K562 (cell line): ENCODE measurements at regions not wholly inside any gene's neighbourhood (a gene's known extent, or its start where the extent isn't known, plus 50 kb on each side); places are given as distances from the start of the nearest gene placed in this dataset.

Experiments used
- FOXA1 ChIP-seq: fragments of 450-650 bp; IDR thresholded peaks from 2 replicates; pipeline ENCODE4 v1.6.1; 2016; ENCODE audit warnings: mild to moderate bottlenecking, borderline replicate concordance
- GTF2B ChIP-seq: IDR thresholded peaks from 2 replicates; pipeline ENCODE4 v1.6.1; 2011; ENCODE audit not compliant: insufficient read length; ENCODE audit errors: extremely low read depth
- HDAC2 ChIP-seq: fragments of 450-650 bp; IDR thresholded peaks from 2 replicates; pipeline ENCODE4 v1.6.1; 2016; ENCODE audit warnings: mild to moderate bottlenecking
- HMG20A ChIP-seq: fragments of 450-650 bp; formaldehyde crosslinking; conservative IDR thresholded peaks from 2 replicates; pipeline ENCODE4 v1.4.0; 2020; ENCODE audit warnings: mild to moderate bottlenecking, mixed read lengths
- KLF13 ChIP-seq: fragments of 450-650 bp; IDR thresholded peaks from 2 replicates; pipeline ENCODE4 v1.6.1; 2016; ENCODE audit warnings: missing genetic modification characterization, low read depth, mild to moderate bottlenecking, missing compliant biosample characterization, moderate library complexity, borderline replicate concordance
- LCOR ChIP-seq: sonication (generic); formaldehyde crosslinking; IDR thresholded peaks from 2 replicates; pipeline ENCODE4 v1.8.0; 2022; ENCODE audit warnings: mild to moderate bottlenecking, missing genetic modification reagents
- MBD2 ChIP-seq: sonication (generic); IDR thresholded peaks from 2 replicates; pipeline ENCODE4 v1.6.1; 2016; ENCODE audit warnings: low read depth, borderline replicate concordance
- MYC ChIP-seq, 2 experiments: fragments of 250-450 bp in 1 of 2; sonication (Bioruptor Pico) in 1 of 2; IDR thresholded peaks; 2 replicates each; pipeline versions ENCODE4 v1.5.1 to v1.6.1; 2012 to 2021; ENCODE audit warnings: low read depth in 2 of 2, borderline replicate concordance in 1 of 2, improper control_type of control experiment in 1 of 2, low read length in 1 of 2, mild to moderate bottlenecking in 1 of 2, moderate library complexity in 1 of 2
- NR1H2 ChIP-seq: sonication (generic); formaldehyde crosslinking; IDR thresholded peaks from 2 replicates; pipeline ENCODE4 v1.4.0; 2020; ENCODE audit warnings: mild to moderate bottlenecking, missing genetic modification reagents
- RERE ChIP-seq: sonication (generic); formaldehyde crosslinking; IDR thresholded peaks from 2 replicates; pipeline ENCODE4 v1.8.0; 2023; ENCODE audit warnings: missing genetic modification reagents, mild to moderate bottlenecking, borderline replicate concordance
- RFX1 ChIP-seq: fragments of 450-650 bp; IDR thresholded peaks from 2 replicates; pipeline ENCODE4 v1.6.1; 2016; ENCODE audit warnings: mild to moderate bottlenecking, moderate library complexity
- SPI1 ChIP-seq: IDR thresholded peaks from 2 replicates; pipeline ENCODE4 v1.6.1; 2011; ENCODE audit warnings: low read depth, low read length, control low read depth, borderline replicate concordance
- ZNF12 ChIP-seq: sonication (generic); formaldehyde crosslinking; IDR thresholded peaks from 2 replicates; pipeline ENCODE4 v1.4.0; 2020; ENCODE audit warnings: mild to moderate bottlenecking, missing genetic modification reagents
- ZNF41 ChIP-seq: fragments of 250-450 bp; sonication (Bioruptor Pico); conservative IDR thresholded peaks from 2 replicates; pipeline ENCODE4 v1.4.0; 2020; ENCODE audit warnings: mild to moderate bottlenecking
- ZNF57 ChIP-seq: fragments of 450-650 bp; formaldehyde crosslinking; IDR thresholded peaks from 2 replicates; pipeline ENCODE4 v1.4.0; 2020; ENCODE audit warnings: mild to moderate bottlenecking, moderate library complexity
- TF ChIP-seq, protein P1 (sequence below): sonication (generic); formaldehyde crosslinking; IDR thresholded peaks from 2 replicates; pipeline ENCODE4 v1.8.0; 2023; ENCODE audit warnings: mild to moderate bottlenecking, missing genetic modification reagents
- TF ChIP-seq, protein P2 (sequence below): fragments of 450-650 bp; IDR thresholded peaks from 2 replicates; pipeline ENCODE4 v1.6.1; 2016; ENCODE audit warnings: antibody characterized with exemption

GRCh38 chr2:195486987-195487644 lies 169.9 kb upstream of the SLC39A10 start (continued):
- TF ChIP-seq HDAC2 (peak; percentile 86), LCOR (no peak), ZNF41 (CRISPR knock-in tag) (no peak), ZNF12 (no peak), GTF2B (no peak), RERE (CRISPR knock-in tag) (no peak), ZNF57 (CRISPR knock-in tag) (no peak), HMG20A (CRISPR knock-in tag) (no peak), RFX1 (no peak), SPI1 (no peak), MBD2 (0 out of 2 replicates have a peak, but pooled peaks have one; percentile 47), FOXA1 (no peak), KLF13 (no peak), NR1H2 (CRISPR knock-in tag) (no peak), MYC (IDR thresholded peaks at IDR 0.05; ENCODE audit: low read depth, low read length) (no peak; the same call in 1 of the 2 replicates), MYC (CRISPR knock-in tag; IDR thresholded peaks at IDR 0.05; ENCODE audit: borderline replicate concordance, low read depth) (no peak)
- TF ChIP-seq, protein P1, sequence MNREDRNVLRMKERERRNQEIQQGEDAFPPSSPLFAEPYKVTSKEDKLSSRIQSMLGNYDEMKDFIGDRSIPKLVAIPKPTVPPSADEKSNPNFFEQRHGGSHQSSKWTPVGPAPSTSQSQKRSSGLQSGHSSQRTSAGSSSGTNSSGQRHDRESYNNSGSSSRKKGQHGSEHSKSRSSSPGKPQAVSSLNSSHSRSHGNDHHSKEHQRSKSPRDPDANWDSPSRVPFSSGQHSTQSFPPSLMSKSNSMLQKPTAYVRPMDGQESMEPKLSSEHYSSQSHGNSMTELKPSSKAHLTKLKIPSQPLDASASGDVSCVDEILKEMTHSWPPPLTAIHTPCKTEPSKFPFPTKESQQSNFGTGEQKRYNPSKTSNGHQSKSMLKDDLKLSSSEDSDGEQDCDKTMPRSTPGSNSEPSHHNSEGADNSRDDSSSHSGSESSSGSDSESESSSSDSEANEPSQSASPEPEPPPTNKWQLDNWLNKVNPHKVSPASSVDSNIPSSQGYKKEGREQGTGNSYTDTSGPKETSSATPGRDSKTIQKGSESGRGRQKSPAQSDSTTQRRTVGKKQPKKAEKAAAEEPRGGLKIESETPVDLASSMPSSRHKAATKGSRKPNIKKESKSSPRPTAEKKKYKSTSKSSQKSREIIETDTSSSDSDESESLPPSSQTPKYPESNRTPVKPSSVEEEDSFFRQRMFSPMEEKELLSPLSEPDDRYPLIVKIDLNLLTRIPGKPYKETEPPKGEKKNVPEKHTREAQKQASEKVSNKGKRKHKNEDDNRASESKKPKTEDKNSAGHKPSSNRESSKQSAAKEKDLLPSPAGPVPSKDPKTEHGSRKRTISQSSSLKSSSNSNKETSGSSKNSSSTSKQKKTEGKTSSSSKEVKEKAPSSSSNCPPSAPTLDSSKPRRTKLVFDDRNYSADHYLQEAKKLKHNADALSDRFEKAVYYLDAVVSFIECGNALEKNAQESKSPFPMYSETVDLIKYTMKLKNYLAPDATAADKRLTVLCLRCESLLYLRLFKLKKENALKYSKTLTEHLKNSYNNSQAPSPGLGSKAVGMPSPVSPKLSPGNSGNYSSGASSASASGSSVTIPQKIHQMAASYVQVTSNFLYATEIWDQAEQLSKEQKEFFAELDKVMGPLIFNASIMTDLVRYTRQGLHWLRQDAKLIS (CRISPR knock-in tag), result no peak
- TF ChIP-seq, protein P2, sequence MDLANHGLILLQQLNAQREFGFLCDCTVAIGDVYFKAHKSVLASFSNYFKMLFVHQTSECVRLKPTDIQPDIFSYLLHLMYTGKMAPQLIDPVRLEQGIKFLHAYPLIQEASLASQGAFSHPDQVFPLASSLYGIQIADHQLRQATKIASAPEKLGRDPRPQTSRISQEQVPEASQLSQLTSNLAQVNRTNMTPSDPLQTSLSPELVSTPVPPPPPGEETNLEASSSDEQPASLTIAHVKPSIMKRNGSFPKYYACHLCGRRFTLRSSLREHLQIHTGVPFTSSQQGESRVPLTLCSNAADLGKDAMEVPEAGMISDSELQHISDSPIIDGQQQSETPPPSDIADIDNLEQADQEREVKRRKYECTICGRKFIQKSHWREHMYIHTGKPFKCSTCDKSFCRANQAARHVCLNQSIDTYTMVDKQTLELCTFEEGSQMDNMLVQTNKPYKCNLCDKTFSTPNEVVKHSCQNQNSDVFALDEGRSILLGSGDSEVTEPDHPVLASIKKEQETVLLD, result no peak
